Esophagus squamous epithelium (tissue), 4 donors: ENCODE measurements at regions not wholly inside any gene's neighbourhood (a gene's known extent, or its start where the extent isn't known, plus 50 kb on each side); places are given as distances from the start of the nearest gene placed in this dataset.

Experiments used
- POLR2A ChIP-seq, 4 donors: fragments of 450-650 bp; IDR thresholded peaks; one replicate each; pipeline ENCODE4 v1.6.1; 2017; ENCODE audit warnings: antibody characterized with exemption in 4 of 4, mild to moderate bottlenecking in 4 of 4, moderate library complexity in 3 of 4
- TF ChIP-seq, protein P1 (sequence below), 6 experiments: fragments of 450-650 bp in 4 of 6; fragments of 200-600 bp in 2 of 6; sonication (generic) in 2 of 6; IDR thresholded peaks; one replicate each; pipeline ENCODE4 v1.5.1; 2016 to 2019; ENCODE audit warnings: antibody characterized with exemption in 6 of 6, mild to moderate bottlenecking in 4 of 6, moderate library complexity in 4 of 6

DNA sequence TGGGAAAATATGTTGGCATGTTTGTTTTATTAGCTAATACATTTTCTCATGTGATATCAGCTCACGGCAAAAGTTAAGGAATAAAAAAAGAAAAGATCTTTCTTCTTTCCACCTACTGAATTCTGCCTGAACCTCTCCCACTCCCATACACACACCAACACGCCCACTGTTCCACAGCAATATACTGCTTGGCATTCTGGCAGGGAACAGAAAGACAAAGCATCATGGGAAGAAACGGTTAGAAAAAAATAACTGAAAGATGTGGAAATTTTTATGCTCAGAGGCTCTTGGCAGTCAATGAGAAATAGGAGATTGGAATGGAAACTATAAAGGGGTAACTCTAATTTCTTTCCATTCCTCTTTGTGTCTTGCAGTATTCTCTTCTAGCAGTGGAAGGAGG lies 268.5 kb downstream of the FOXG1 start:
- TF ChIP-seq, protein P1, sequence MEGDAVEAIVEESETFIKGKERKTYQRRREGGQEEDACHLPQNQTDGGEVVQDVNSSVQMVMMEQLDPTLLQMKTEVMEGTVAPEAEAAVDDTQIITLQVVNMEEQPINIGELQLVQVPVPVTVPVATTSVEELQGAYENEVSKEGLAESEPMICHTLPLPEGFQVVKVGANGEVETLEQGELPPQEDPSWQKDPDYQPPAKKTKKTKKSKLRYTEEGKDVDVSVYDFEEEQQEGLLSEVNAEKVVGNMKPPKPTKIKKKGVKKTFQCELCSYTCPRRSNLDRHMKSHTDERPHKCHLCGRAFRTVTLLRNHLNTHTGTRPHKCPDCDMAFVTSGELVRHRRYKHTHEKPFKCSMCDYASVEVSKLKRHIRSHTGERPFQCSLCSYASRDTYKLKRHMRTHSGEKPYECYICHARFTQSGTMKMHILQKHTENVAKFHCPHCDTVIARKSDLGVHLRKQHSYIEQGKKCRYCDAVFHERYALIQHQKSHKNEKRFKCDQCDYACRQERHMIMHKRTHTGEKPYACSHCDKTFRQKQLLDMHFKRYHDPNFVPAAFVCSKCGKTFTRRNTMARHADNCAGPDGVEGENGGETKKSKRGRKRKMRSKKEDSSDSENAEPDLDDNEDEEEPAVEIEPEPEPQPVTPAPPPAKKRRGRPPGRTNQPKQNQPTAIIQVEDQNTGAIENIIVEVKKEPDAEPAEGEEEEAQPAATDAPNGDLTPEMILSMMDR (IDR thresholded peaks at IDR 0.05): no peak
- no peak for TF ChIP-seq POLR2A (IDR thresholded peaks at IDR 0.05)
